ENCODE measurements at regions not wholly inside any gene's neighbourhood (a gene's known extent, or its start where the extent isn't known, plus 50 kb on each side); places are given as distances from the start of the nearest gene placed in this dataset.

DNA sequence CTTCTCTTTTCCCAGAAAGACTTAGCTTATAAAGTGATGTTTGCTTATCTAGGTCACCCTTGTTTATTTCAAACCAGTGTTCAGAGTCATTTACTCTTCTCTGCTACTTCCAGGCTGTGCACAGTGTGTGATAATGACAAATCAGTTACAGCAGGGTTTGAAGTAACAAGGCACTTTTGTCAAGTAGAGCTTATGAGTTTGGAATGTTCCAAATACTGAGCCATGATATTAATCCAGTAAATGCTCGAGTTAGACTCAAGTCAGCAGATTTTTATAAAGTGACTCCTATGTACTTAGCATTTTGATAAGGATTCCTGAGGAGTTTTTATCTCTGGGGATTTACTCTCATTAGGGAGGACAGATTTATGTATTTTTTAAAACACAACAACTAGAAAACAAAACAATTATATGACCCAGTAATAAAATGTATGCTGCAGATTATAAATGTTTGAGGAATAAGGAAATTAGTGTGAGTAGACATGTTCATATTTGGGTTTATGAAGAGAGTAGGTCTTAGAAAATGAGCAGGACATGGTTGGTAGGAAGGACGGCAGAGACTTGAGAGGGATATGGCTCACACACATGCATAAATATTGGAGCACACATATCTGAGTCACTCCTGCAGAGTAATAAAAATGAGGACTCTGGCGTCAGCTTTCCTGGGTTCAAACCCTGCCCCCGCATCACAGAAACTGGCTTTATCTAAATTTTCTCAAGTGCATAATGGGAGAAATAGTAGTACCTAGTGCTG lies 271.2 kb downstream of the FBXO8 start:
- no peak for TF ChIP-seq CTCF (conservative IDR thresholded peaks at IDR 0.05; ENCODE audit: low read length)
- no peak for TF ChIP-seq EZH2phosphoT487 (IDR thresholded peaks at IDR 0.05; ENCODE audit: borderline replicate concordance)

Measured in Loucy (cell line).